Smooth muscle cell (in vitro differentiated cells): ENCODE measurements at regions not wholly inside any gene's neighbourhood (a gene's known extent, or its start where the extent isn't known, plus 50 kb on each side); places are given as distances from the start of the nearest gene placed in this dataset.

ENCODE experiments used
- DNase-seq: peaks from one replicate; lab custom pipeline; 2025; ENCODE audit not compliant: unreplicated experiment; lab: John Stamatoyannopoulos, UW
- H2AFZ ChIP-seq: fragments of 200-600 bp; sonication (generic); 2 replicates; pipeline ENCODE4 v1.6.0; 2016; ENCODE audit warnings: antibody characterized with exemption, low read depth, mild to moderate bottlenecking
- H3F3A ChIP-seq: fragments of 200-600 bp; sonication (generic); 2 replicates; pipeline ENCODE4 v1.6.0; 2017; ENCODE audit warnings: antibody characterized with exemption, low read depth
- H3K27ac ChIP-seq: fragments of 200-600 bp; sonication (generic); 2 replicates; pipeline ENCODE4 v1.5.1; 2016; ENCODE audit warnings: low read depth, mild to moderate bottlenecking
- H3K27me3 ChIP-seq: fragments of 200-600 bp; sonication (generic); 2 replicates; pipeline ENCODE4 v1.6.1; 2016; ENCODE audit warnings: low read depth, mild to moderate bottlenecking
- H3K36me3 ChIP-seq: fragments of 200-600 bp; sonication (generic); 2 replicates; pipeline ENCODE4 v1.5.1; 2016; ENCODE audit warnings: low read depth
- H3K4me1 ChIP-seq: fragments of 200-600 bp; sonication (generic); 2 replicates; pipeline ENCODE4 v1.5.1; 2016; ENCODE audit warnings: low read depth
- H3K4me2 ChIP-seq: fragments of 200-600 bp; sonication (generic); 2 replicates; pipeline ENCODE4 v1.6.0; 2016; ENCODE audit warnings: mild to moderate bottlenecking
- H3K4me3 ChIP-seq: fragments of 200-600 bp; sonication (generic); 2 replicates; pipeline ENCODE4 v1.5.1; 2016; ENCODE audit warnings: mild to moderate bottlenecking
- H3K79me2 ChIP-seq: fragments of 200-600 bp; sonication (generic); 2 replicates; pipeline ENCODE4 v1.6.0; 2016; ENCODE audit warnings: low read depth, mild to moderate bottlenecking
- H3K9ac ChIP-seq: fragments of 200-600 bp; sonication (generic); 2 replicates; pipeline ENCODE4 v1.6.0; 2016; ENCODE audit warnings: low read depth
- H3K9me3 ChIP-seq: fragments of 200-600 bp; sonication (generic); replicated peaks from 2 replicates; pipeline ENCODE4 v1.5.1; 2016; ENCODE audit warnings: low read depth
- H4K20me1 ChIP-seq: fragments of 200-600 bp; sonication (generic); 2 replicates; pipeline ENCODE4 v1.6.0; 2016; ENCODE audit warnings: low read depth
- CTCF ChIP-seq: fragments of 200-600 bp; sonication (generic); IDR thresholded peaks from 2 replicates; pipeline ENCODE4 v1.5.1; 2017; ENCODE audit warnings: borderline replicate concordance, mild to moderate bottlenecking, antibody characterized with exemption; ENCODE audit not compliant: insufficient read depth, poor library complexity, severe bottlenecking
- WGBS: methylation state at CpG from one replicate; pipeline ENCODE4 v1.1.7; 2016; ENCODE audit warnings: low lambda C conversion rate; 5-methylcytosine and 5-hydroxymethylcytosine counted together

DNA sequence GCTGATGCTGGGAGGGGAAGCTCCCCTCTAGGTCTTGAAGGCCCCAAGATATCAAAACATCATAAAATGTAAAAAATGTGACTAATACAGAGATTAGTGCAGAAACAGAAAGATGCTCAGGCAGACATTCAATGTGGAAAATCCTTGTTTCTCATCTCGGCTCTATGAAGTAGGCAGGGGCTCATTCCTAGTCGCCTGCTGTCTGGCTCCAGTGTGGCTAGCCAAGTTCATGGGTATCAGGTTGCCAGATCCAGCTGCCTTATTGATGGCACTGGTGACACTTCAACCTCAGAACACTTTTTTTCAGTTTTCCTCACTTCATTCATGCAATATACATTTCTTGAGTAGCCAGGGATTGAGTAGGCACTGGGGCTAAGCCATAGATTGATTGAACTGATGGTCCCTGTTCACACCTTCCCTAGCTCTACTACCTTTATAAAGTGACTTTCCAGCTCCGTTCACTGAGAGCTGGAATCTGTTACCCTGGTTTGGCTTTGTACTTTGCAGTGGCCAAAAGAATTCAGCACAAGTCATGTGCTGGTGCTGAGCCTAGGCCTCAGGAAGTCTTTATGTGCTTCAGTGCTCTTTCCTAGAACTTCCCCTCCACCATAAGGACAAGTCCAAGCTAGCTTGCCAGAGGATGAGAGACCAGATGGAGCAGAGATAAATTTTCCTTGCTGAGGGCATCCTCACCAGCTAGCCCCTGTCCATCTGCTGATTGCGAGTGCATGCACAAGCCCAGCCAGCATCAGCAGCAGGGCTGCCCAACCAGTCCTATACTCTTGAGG lies 373.6 kb upstream of the ST6GAL2 start:
- no peak for TF ChIP-seq CTCF
- Histone ChIP-seq H3K27me3 (no peaks in the 10 kb centered on the region), H3F3A (no peaks in the 10 kb centered on the region), H3K27ac (no peak overlapping the region), H3K4me2 (no peak overlapping the region), H3K9ac (no peak overlapping the region), H3K36me3 (no peaks in the 10 kb centered on the region), H2AFZ (no peak overlapping the region), H3K79me2 (no peaks in the 10 kb centered on the region), H3K4me3 (no peak overlapping the region), H4K20me1 (no peaks in the 10 kb centered on the region), H3K9me3 (no peaks in the 10 kb centered on the region), H3K4me1 (no peaks in the 10 kb centered on the region)
- WGBS: 73% methylated on average over 4 of the region's 4 CpGs
- DNase-seq: no peak

- Histone ChIP-seq H4K20me1 (no peaks in the 10 kb centered on the region), H3K27ac (no peak overlapping the region), H3K27me3 (no peaks in the 10 kb centered on the region), H2AFZ (no peak overlapping the region), H3K9me3 (no peaks in the 10 kb centered on the region), H3K79me2 (no peaks in the 10 kb centered on the region), H3K4me2 (no peak overlapping the region), H3K4me3 (no peak overlapping the region), H3F3A (no peaks in the 10 kb centered on the region), H3K9ac (no peak overlapping the region), H3K36me3 (no peaks in the 10 kb centered on the region), H3K4me1 (no peaks in the 10 kb centered on the region)
- 17% methylated on average over 3 of the region's 3 CpGs for WGBS
- no peak for DNase-seq
- TF ChIP-seq CTCF: no peak
These were observed 377.7 kb upstream of the ST6GAL2 start for GRCh38 chr2:107263628-107264027.

GRCh38 chr2:107264184-107264583 lies 378.2 kb upstream of the ST6GAL2 start:
- H2AFZ ChIP-seq: no peak overlapping the region
- H3K9ac ChIP-seq: no peak overlapping the region
- no peaks in the 10 kb centered on the region for H3K4me1 ChIP-seq
- H3K36me3 ChIP-seq: no peaks in the 10 kb centered on the region
- H3K79me2 ChIP-seq: no peaks in the 10 kb centered on the region
- no peak overlapping the region for H3K4me3 ChIP-seq
- no peak for TF ChIP-seq CTCF
- no peaks in the 10 kb centered on the region for H3F3A ChIP-seq
- no peaks in the 10 kb centered on the region for H3K9me3 ChIP-seq
- no peaks in the 10 kb centered on the region for H4K20me1 ChIP-seq
- no peak for DNase-seq
- H3K27ac ChIP-seq: no peak overlapping the region
- no peak overlapping the region for H3K4me2 ChIP-seq
- WGBS: 97% methylated on average over 6 of the region's 6 CpGs
- no peaks in the 10 kb centered on the region for H3K27me3 ChIP-seq

GRCh38 chr2:107266555-107266954 lies 380.6 kb upstream of the ST6GAL2 start:
- H3K9ac ChIP-seq: no peak overlapping the region
- no peaks in the 10 kb centered on the region for H4K20me1 ChIP-seq
- no peaks in the 10 kb centered on the region for H3K4me1 ChIP-seq
- no peak for DNase-seq
- H3F3A ChIP-seq: no peaks in the 10 kb centered on the region
- no peaks in the 10 kb centered on the region for H3K36me3 ChIP-seq
- WGBS: 100% methylated on average over 1 of the region's 1 CpG
- no peaks in the 10 kb centered on the region for H3K79me2 ChIP-seq
- no peak overlapping the region for H3K4me2 ChIP-seq
- H3K27ac ChIP-seq: no peak overlapping the region
- H3K27me3 ChIP-seq: no peaks in the 10 kb centered on the region
- no peak for TF ChIP-seq CTCF
- H3K9me3 ChIP-seq: no peaks in the 10 kb centered on the region
- no peak overlapping the region for H2AFZ ChIP-seq
- no peak overlapping the region for H3K4me3 ChIP-seq
